ENCODE measurements at regions not wholly inside any gene's neighbourhood (a gene's known extent, or its start where the extent isn't known, plus 50 kb on each side); places are given as distances from the start of the nearest gene placed in this dataset.

DNA sequence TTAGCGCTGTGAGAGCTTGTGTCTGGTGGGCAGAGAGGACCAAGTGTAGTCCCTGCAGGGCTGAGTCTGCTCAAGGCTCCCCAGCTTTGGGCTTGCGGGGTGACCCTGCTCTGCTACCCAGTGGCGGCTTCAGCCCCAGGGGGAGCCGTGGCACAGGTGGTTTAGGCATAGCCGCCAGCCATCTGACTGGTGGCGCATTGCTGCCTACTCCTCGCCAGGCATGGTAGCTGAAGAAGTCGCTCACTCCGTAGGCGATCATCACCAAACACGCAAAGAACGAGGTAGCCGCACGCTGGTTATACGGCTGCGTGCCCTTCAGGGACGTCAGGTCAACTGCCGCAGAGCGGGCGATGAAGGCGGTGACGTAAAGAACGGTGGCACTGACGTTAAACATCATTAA is 180.7 kb upstream of the DIPK2B start:
- TF ChIP-seq, protein P1, sequence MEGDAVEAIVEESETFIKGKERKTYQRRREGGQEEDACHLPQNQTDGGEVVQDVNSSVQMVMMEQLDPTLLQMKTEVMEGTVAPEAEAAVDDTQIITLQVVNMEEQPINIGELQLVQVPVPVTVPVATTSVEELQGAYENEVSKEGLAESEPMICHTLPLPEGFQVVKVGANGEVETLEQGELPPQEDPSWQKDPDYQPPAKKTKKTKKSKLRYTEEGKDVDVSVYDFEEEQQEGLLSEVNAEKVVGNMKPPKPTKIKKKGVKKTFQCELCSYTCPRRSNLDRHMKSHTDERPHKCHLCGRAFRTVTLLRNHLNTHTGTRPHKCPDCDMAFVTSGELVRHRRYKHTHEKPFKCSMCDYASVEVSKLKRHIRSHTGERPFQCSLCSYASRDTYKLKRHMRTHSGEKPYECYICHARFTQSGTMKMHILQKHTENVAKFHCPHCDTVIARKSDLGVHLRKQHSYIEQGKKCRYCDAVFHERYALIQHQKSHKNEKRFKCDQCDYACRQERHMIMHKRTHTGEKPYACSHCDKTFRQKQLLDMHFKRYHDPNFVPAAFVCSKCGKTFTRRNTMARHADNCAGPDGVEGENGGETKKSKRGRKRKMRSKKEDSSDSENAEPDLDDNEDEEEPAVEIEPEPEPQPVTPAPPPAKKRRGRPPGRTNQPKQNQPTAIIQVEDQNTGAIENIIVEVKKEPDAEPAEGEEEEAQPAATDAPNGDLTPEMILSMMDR (IDR thresholded peaks at IDR 0.05; ENCODE audit: low read depth, low read length), result no peak
- TF ChIP-seq, protein P2, sequence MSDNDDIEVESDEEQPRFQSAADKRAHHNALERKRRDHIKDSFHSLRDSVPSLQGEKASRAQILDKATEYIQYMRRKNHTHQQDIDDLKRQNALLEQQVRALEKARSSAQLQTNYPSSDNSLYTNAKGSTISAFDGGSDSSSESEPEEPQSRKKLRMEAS (IDR thresholded peaks at IDR 0.05; ENCODE audit: low read depth, low read length), result no peak

All from NB4 (cell line).